ENCODE measurements at regions not wholly inside any gene's neighbourhood (a gene's known extent, or its start where the extent isn't known, plus 50 kb on each side); places are given as distances from the start of the nearest gene placed in this dataset.

- H2AFZ ChIP-seq (ENCODE audit: low read length), result no peak overlapping the region
- no peak overlapping the region for H3K4me3 ChIP-seq (ENCODE audit: low read length)
- no peak for TF ChIP-seq EZH2phosphoT487 (IDR thresholded peaks at IDR 0.05; ENCODE audit: low read length)
- no peak for TF ChIP-seq EZH2 (optimal IDR thresholded peaks at IDR 0.05; ENCODE audit: low read depth, low read length)
- TF ChIP-seq CTCF (IDR thresholded peaks at IDR 0.05; ENCODE audit: low read length), result no peak
- H3K36me3 ChIP-seq (replicated peaks; ENCODE audit: insufficient read depth, low read length), result no peaks in the 10 kb centered on the region
- H3K4me1 ChIP-seq (ENCODE audit: low read length), result no peaks in the 10 kb centered on the region
- H4K20me1 ChIP-seq (ENCODE audit: insufficient read depth, low read length), result no peaks in the 10 kb centered on the region
- H3K4me2 ChIP-seq (ENCODE audit: low read depth, low read length), result no peak overlapping the region
- H3K79me2 ChIP-seq (ENCODE audit: low read length), result no peaks in the 10 kb centered on the region
- no peaks in the 10 kb centered on the region for H3K9me3 ChIP-seq (replicated peaks; ENCODE audit: insufficient read depth, low read length)
- H3K9ac ChIP-seq (ENCODE audit: low read length), result no peak overlapping the region
- H3K27me3 ChIP-seq (replicated peaks; ENCODE audit: insufficient read depth, low read length), result no peaks in the 10 kb centered on the region
- H3K27ac ChIP-seq (ENCODE audit: low read length), result no peak overlapping the region
- DNase-seq, result no peak
- no peaks in the 10 kb centered on the region for H3K9me2 ChIP-seq (replicated peaks; ENCODE audit: insufficient read depth, low read length)
- H3F3A ChIP-seq (ENCODE audit: insufficient read depth, low read length), result no peaks in the 10 kb centered on the region
Observed at GRCh38 chr6:155975506-155975905, 519.9 kb upstream of the NOX3 start.

- H3K9me3 ChIP-seq (replicated peaks; ENCODE audit: insufficient read depth, low read length), result no peaks in the 10 kb centered on the region
- H3K9ac ChIP-seq (ENCODE audit: low read length), result no peak overlapping the region
- TF ChIP-seq EZH2phosphoT487 (IDR thresholded peaks at IDR 0.05; ENCODE audit: low read length) (no peak), CTCF (IDR thresholded peaks at IDR 0.05; ENCODE audit: low read length) (no peak), EZH2 (optimal IDR thresholded peaks at IDR 0.05; ENCODE audit: low read depth, low read length) (no peak)
- no peaks in the 10 kb centered on the region for H3K36me3 ChIP-seq (replicated peaks; ENCODE audit: insufficient read depth, low read length)
- no peaks in the 10 kb centered on the region for H3K4me1 ChIP-seq (ENCODE audit: low read length)
- no peaks in the 10 kb centered on the region for H3K27me3 ChIP-seq (replicated peaks; ENCODE audit: insufficient read depth, low read length)
- no peaks in the 10 kb centered on the region for H4K20me1 ChIP-seq (ENCODE audit: insufficient read depth, low read length)
- no peaks in the 10 kb centered on the region for H3F3A ChIP-seq (ENCODE audit: insufficient read depth, low read length)
- no peaks in the 10 kb centered on the region for H3K9me2 ChIP-seq (replicated peaks; ENCODE audit: insufficient read depth, low read length)
- H3K79me2 ChIP-seq (ENCODE audit: low read length), result no peaks in the 10 kb centered on the region
- no peak overlapping the region for H2AFZ ChIP-seq (ENCODE audit: low read length)
- H3K4me3 ChIP-seq (ENCODE audit: low read length), result no peak overlapping the region
- H3K4me2 ChIP-seq (ENCODE audit: low read depth, low read length), result no peak overlapping the region
- no peak for DNase-seq
- H3K27ac ChIP-seq (ENCODE audit: low read length), result no peak overlapping the region
Observed at GRCh38 chr6:155974811-155975323, 519.2 kb upstream of the NOX3 start.

- H3K4me3 ChIP-seq (ENCODE audit: low read length), result no peak overlapping the region
- no peaks in the 10 kb centered on the region for H3F3A ChIP-seq (ENCODE audit: insufficient read depth, low read length)
- H3K9ac ChIP-seq (ENCODE audit: low read length), result no peak overlapping the region
- no peaks in the 10 kb centered on the region for H3K9me2 ChIP-seq (replicated peaks; ENCODE audit: insufficient read depth, low read length)
- no peak overlapping the region for H3K4me2 ChIP-seq (ENCODE audit: low read depth, low read length)
- H3K27me3 ChIP-seq (replicated peaks; ENCODE audit: insufficient read depth, low read length), result no peaks in the 10 kb centered on the region
- TF ChIP-seq CTCF (IDR thresholded peaks at IDR 0.05; ENCODE audit: low read length), result no peak
- TF ChIP-seq EZH2phosphoT487 (IDR thresholded peaks at IDR 0.05; ENCODE audit: low read length), result no peak
- no peak for TF ChIP-seq EZH2 (optimal IDR thresholded peaks at IDR 0.05; ENCODE audit: low read depth, low read length)
- H3K79me2 ChIP-seq (ENCODE audit: low read length), result no peaks in the 10 kb centered on the region
- no peaks in the 10 kb centered on the region for H4K20me1 ChIP-seq (ENCODE audit: insufficient read depth, low read length)
- no peaks in the 10 kb centered on the region for H3K4me1 ChIP-seq (ENCODE audit: low read length)
- DNase-seq, result no peak
- H3K27ac ChIP-seq (ENCODE audit: low read length), result no peak overlapping the region
- H2AFZ ChIP-seq (ENCODE audit: low read length), result no peak overlapping the region
- no peaks in the 10 kb centered on the region for H3K9me3 ChIP-seq (replicated peaks; ENCODE audit: insufficient read depth, low read length)
- no peaks in the 10 kb centered on the region for H3K36me3 ChIP-seq (replicated peaks; ENCODE audit: insufficient read depth, low read length)
Observed at GRCh38 chr6:155974359-155974758, 518.7 kb upstream of the NOX3 start.
